ENCODE measurements at regions not wholly inside any gene's neighbourhood (a gene's known extent, or its start where the extent isn't known, plus 50 kb on each side); places are given as distances from the start of the nearest gene placed in this dataset.
"Not testable (repeated sequence)": the region's sequence is repeated elsewhere in the genome, so short reads cannot be mapped to it uniquely, and the experiment has no call there.

GRCh38 chr12:47337581-47337980 is 257.8 kb upstream of the AMIGO2 start:
- no peaks in the 10 kb centered on the region for H3K36me3 ChIP-seq (ENCODE audit: control insufficient read depth in 1 of 2, insufficient read depth in 2 of 2, low read length in 2 of 2)
- no peak overlapping the region for H3K4me3 ChIP-seq (ENCODE audit: low read depth in 1 of 2, low read length in 2 of 2)
- no peaks in the 10 kb centered on the region for H3K4me1 ChIP-seq (ENCODE audit: control insufficient read depth in 1 of 2, insufficient read depth in 2 of 2, low read length in 2 of 2)
- no peak overlapping the region for H3K27ac ChIP-seq (ENCODE audit: low read length)
- peaks cover 0 to 2% of the 10 kb centered on the region in 2 donors for H3K9me3 ChIP-seq (ENCODE audit: control insufficient read depth in 1 of 2, low read length in 2 of 2)
- no peaks in the 10 kb centered on the region for H3K27me3 ChIP-seq (ENCODE audit: low read depth, low read length)

- H3K4me1 ChIP-seq (ENCODE audit: control insufficient read depth in 1 of 2, insufficient read depth in 2 of 2, low read length in 2 of 2); H3K9me3 ChIP-seq (ENCODE audit: control insufficient read depth in 1 of 2, low read length in 2 of 2); H3K27me3 ChIP-seq (ENCODE audit: low read depth, low read length); H3K4me3 ChIP-seq (ENCODE audit: low read depth in 1 of 2, low read length in 2 of 2); H3K36me3 ChIP-seq (ENCODE audit: control insufficient read depth in 1 of 2, insufficient read depth in 2 of 2, low read length in 2 of 2); H3K27ac ChIP-seq (ENCODE audit: low read length): not testable (repeated sequence)
Observed at GRCh38 chr12:47333271-47333858, 253.6 kb upstream of the AMIGO2 start.

GRCh38 chr12:47328831-47329545 is 249.2 kb upstream of the AMIGO2 start:
- no peaks in the 10 kb centered on the region for H3K36me3 ChIP-seq (ENCODE audit: control insufficient read depth in 1 of 2, insufficient read depth in 2 of 2, low read length in 2 of 2)

GRCh38 chr12:47326190-47326589 is 246.4 kb upstream of the AMIGO2 start:
- Histone ChIP-seq H3K4me1 (ENCODE audit: control insufficient read depth in 1 of 2, insufficient read depth in 2 of 2, low read length in 2 of 2) (no peaks in the 10 kb centered on the region), H3K27ac (ENCODE audit: low read length) (no peak overlapping the region), H3K4me3 (ENCODE audit: low read depth in 1 of 2, low read length in 2 of 2) (no peak overlapping the region), H3K36me3 (ENCODE audit: control insufficient read depth in 1 of 2, insufficient read depth in 2 of 2, low read length in 2 of 2) (no peaks in the 10 kb centered on the region), H3K27me3 (ENCODE audit: low read depth, low read length) (no peaks in the 10 kb centered on the region), H3K9me3 (ENCODE audit: control insufficient read depth in 1 of 2, low read length in 2 of 2) (no peaks in the 10 kb centered on the region)

More at GRCh38 chr12:47328831-47329545, 249.2 kb upstream of the AMIGO2 start:
- no peaks in the 10 kb centered on the region for H3K4me1 ChIP-seq (ENCODE audit: control insufficient read depth in 1 of 2, insufficient read depth in 2 of 2, low read length in 2 of 2)
- no peaks in the 10 kb centered on the region for H3K27me3 ChIP-seq (ENCODE audit: low read depth, low read length)
- no peak overlapping the region for H3K27ac ChIP-seq (ENCODE audit: low read length)
- H3K9me3 ChIP-seq (ENCODE audit: control insufficient read depth in 1 of 2, low read length in 2 of 2) = no peaks in the 10 kb centered on the region
- H3K4me3 ChIP-seq (ENCODE audit: low read depth in 1 of 2, low read length in 2 of 2) = no peak overlapping the region

- H3K27me3 ChIP-seq (ENCODE audit: low read depth, low read length) = no peaks in the 10 kb centered on the region
- no peaks in the 10 kb centered on the region for H3K4me1 ChIP-seq (ENCODE audit: control insufficient read depth in 1 of 2, insufficient read depth in 2 of 2, low read length in 2 of 2)
- peaks cover 0 to 4% of the 10 kb centered on the region in 2 donors for H3K9me3 ChIP-seq (ENCODE audit: control insufficient read depth in 1 of 2, low read length in 2 of 2)
- H3K36me3 ChIP-seq (ENCODE audit: control insufficient read depth in 1 of 2, insufficient read depth in 2 of 2, low read length in 2 of 2) = no peaks in the 10 kb centered on the region
- no peak overlapping the region for H3K4me3 ChIP-seq (ENCODE audit: low read depth in 1 of 2, low read length in 2 of 2)
- no peak overlapping the region for H3K27ac ChIP-seq (ENCODE audit: low read length)
Observed at GRCh38 chr12:47323802-47324201, 244.0 kb upstream of the AMIGO2 start.

DNA sequence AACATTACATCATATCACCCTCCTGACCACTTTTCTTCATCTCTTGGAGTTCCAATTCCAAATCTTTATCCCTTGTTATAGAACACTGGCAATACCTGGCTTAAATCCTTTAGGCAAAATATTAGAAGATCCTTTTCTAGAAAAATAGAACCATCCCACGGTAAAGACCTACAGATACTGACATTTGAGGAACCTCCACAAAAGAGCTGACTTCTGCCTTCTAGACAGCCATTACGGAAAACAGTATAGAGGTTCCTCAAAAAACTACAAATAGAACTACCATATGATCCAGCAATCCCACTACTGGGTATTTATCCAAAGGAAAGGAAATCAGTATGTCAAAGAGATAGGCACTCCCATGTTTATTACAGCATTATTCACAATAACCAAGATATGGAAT is 241.7 kb upstream of the AMIGO2 start:
- no peak overlapping the region for H3K4me3 ChIP-seq (ENCODE audit: low read depth in 1 of 2, low read length in 2 of 2)
- peaks cover 3 to 4% of the 10 kb centered on the region in 2 donors for H3K4me1 ChIP-seq (ENCODE audit: control insufficient read depth in 1 of 2, insufficient read depth in 2 of 2, low read length in 2 of 2)
- no peaks in the 10 kb centered on the region for H3K36me3 ChIP-seq (ENCODE audit: control insufficient read depth in 1 of 2, insufficient read depth in 2 of 2, low read length in 2 of 2)
- no peaks in the 10 kb centered on the region for H3K27me3 ChIP-seq (ENCODE audit: low read depth, low read length)
- H3K9me3 ChIP-seq (ENCODE audit: control insufficient read depth in 1 of 2, low read length in 2 of 2) = peaks cover 0 to 4% of the 10 kb centered on the region in 2 donors
- no peak overlapping the region for H3K27ac ChIP-seq (ENCODE audit: low read length)

- Histone ChIP-seq H3K4me1 (ENCODE audit: control insufficient read depth in 1 of 2, insufficient read depth in 2 of 2, low read length in 2 of 2) (peaks cover 3 to 5% of the 10 kb centered on the region in 2 donors), H3K4me3 (ENCODE audit: low read depth in 1 of 2, low read length in 2 of 2) (no peak overlapping the region), H3K36me3 (ENCODE audit: control insufficient read depth in 1 of 2, insufficient read depth in 2 of 2, low read length in 2 of 2) (no peaks in the 10 kb centered on the region), H3K27me3 (ENCODE audit: low read depth, low read length) (no peaks in the 10 kb centered on the region), H3K27ac (ENCODE audit: low read length) (no peak overlapping the region), H3K9me3 (ENCODE audit: control insufficient read depth in 1 of 2, low read length in 2 of 2) (peaks cover 0 to 4% of the 10 kb centered on the region in 2 donors)
Observed at GRCh38 chr12:47319746-47320145, 240.0 kb upstream of the AMIGO2 start.

GRCh38 chr12:47318963-47319362 is 239.2 kb upstream of the AMIGO2 start:
- peaks cover 3 to 5% of the 10 kb centered on the region in 2 donors for H3K4me1 ChIP-seq (ENCODE audit: control insufficient read depth in 1 of 2, insufficient read depth in 2 of 2, low read length in 2 of 2)
- no peaks in the 10 kb centered on the region for H3K36me3 ChIP-seq (ENCODE audit: control insufficient read depth in 1 of 2, insufficient read depth in 2 of 2, low read length in 2 of 2)
- no peak overlapping the region for H3K4me3 ChIP-seq (ENCODE audit: low read depth in 1 of 2, low read length in 2 of 2)
- peaks cover 0 to 4% of the 10 kb centered on the region in 2 donors for H3K9me3 ChIP-seq (ENCODE audit: control insufficient read depth in 1 of 2, low read length in 2 of 2)
- H3K27me3 ChIP-seq (ENCODE audit: low read depth, low read length) = no peaks in the 10 kb centered on the region
- H3K27ac ChIP-seq (ENCODE audit: low read length) = no peak overlapping the region

DNA sequence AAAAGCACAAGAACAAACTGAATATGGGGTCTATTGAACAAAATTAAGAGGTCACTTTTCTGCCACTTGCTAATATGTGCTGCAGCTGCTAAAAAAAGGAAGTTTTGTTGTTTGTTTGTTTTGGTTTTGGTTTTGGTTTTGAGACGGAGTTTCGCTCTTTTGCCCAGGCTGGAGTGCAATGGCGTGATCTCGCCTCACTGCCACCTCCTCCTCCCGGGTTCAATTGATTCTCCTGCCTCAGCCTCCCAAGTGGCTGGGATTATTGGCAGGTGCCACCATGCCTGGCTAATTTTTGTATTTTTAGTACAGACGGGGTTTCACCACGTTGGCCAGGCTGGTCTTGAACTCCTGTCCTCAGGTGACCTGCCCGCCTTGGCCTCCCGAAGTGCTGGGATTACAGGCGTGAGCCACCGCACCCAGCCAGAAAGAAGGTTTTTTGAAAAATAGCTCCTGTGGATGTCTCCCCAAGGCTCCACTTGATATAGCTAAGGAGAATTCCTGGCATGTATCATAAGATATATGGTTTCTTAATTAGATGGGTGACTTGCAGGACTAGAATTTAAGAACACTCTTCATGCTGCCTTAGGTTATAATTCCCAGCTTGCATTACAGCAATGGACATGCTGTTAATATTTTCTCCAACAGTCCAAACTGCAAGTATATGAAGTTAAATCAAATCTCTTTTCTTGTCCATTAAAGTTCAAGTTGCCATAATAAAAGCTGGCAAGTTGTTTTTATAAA is 237.6 kb upstream of the AMIGO2 start:
- peaks cover 3 to 5% of the 10 kb centered on the region in 2 donors for H3K4me1 ChIP-seq (ENCODE audit: control insufficient read depth in 1 of 2, insufficient read depth in 2 of 2, low read length in 2 of 2)

GRCh38 chr12:47316609-47317049 is 236.9 kb upstream of the AMIGO2 start:
- no peaks in the 10 kb centered on the region for H3K36me3 ChIP-seq (ENCODE audit: control insufficient read depth in 1 of 2, insufficient read depth in 2 of 2, low read length in 2 of 2)
- no peak overlapping the region for H3K4me3 ChIP-seq (ENCODE audit: low read depth in 1 of 2, low read length in 2 of 2)
- peaks cover 3 to 5% of the 10 kb centered on the region in 2 donors for H3K4me1 ChIP-seq (ENCODE audit: control insufficient read depth in 1 of 2, insufficient read depth in 2 of 2, low read length in 2 of 2)
- H3K27ac ChIP-seq (ENCODE audit: low read length) = no peak overlapping the region
- peaks cover 0 to 4% of the 10 kb centered on the region in 2 donors for H3K9me3 ChIP-seq (ENCODE audit: control insufficient read depth in 1 of 2, low read length in 2 of 2)
- no peaks in the 10 kb centered on the region for H3K27me3 ChIP-seq (ENCODE audit: low read depth, low read length)

More for the DNA sequence above, 237.6 kb upstream of the AMIGO2 start:
- H3K27me3 ChIP-seq (ENCODE audit: low read depth, low read length) = no peaks in the 10 kb centered on the region
- H3K9me3 ChIP-seq (ENCODE audit: control insufficient read depth in 1 of 2, low read length in 2 of 2) = peaks cover 0 to 4% of the 10 kb centered on the region in 2 donors
- H3K4me3 ChIP-seq (ENCODE audit: low read depth in 1 of 2, low read length in 2 of 2) = no peak overlapping the region
- H3K36me3 ChIP-seq (ENCODE audit: control insufficient read depth in 1 of 2, insufficient read depth in 2 of 2, low read length in 2 of 2) = no peaks in the 10 kb centered on the region
- H3K27ac ChIP-seq (ENCODE audit: low read length) = no peak overlapping the region

DNA sequence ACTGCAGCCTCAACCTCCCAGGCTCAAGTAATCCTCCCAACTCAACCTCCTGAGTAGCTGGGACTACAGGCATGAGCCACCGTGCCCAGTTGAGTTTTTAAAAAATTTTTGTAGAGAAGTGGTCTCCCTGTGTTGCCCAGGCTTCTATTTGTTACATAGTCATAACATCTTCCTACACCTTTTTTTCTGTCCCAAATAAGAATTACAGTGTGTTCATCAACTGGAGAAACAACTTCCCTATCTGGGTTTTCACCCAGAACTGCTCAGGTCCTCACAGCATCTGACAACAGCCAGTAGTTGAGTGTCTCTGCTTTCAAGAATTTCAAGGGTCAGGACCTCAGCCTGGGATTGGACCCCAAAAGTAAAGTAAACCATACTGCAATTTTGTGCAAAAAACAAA is 235.2 kb upstream of the AMIGO2 start:
- Histone ChIP-seq H3K9me3 (ENCODE audit: control insufficient read depth in 1 of 2, low read length in 2 of 2) (peaks cover 0 to 4% of the 10 kb centered on the region in 2 donors), H3K4me1 (ENCODE audit: control insufficient read depth in 1 of 2, insufficient read depth in 2 of 2, low read length in 2 of 2) (peaks cover 3 to 5% of the 10 kb centered on the region in 2 donors), H3K27me3 (ENCODE audit: low read depth, low read length) (no peaks in the 10 kb centered on the region), H3K4me3 (ENCODE audit: low read depth in 1 of 2, low read length in 2 of 2) (no peak overlapping the region), H3K27ac (ENCODE audit: low read length) (no peak overlapping the region), H3K36me3 (ENCODE audit: control insufficient read depth in 1 of 2, insufficient read depth in 2 of 2, low read length in 2 of 2) (no peaks in the 10 kb centered on the region)

All from muscle layer of duodenum (tissue), 2 donors.